MM.1S (cell line): ENCODE measurements at regions not wholly inside any gene's neighbourhood (a gene's known extent, or its start where the extent isn't known, plus 50 kb on each side); places are given as distances from the start of the nearest gene placed in this dataset.

Experiments used
- DNase-seq: peaks from one replicate; pipeline ENCODE4 v3.0.0-alpha.2; 2015
- H2AFZ ChIP-seq: fragments of 300-600 bp; sonication (generic); 2 replicates; pipeline ENCODE4 v1.6.0; 2016; ENCODE audit warnings: antibody characterized with exemption, low read length
- H3F3A ChIP-seq: fragments of 300-600 bp; sonication (generic); 2 replicates; pipeline ENCODE4 v1.6.1; 2016; ENCODE audit warnings: mild to moderate bottlenecking, antibody characterized with exemption, low read length, moderate library complexity, mixed read lengths; ENCODE audit not compliant: insufficient read depth
- H3K27ac ChIP-seq: fragments of 300-600 bp; sonication (generic); 2 replicates; pipeline ENCODE4 v1.5.1; 2016; ENCODE audit warnings: mild to moderate bottlenecking, low read length
- H3K27me3 ChIP-seq: fragments of 300-600 bp; sonication (generic); replicated peaks from 2 replicates; pipeline ENCODE4 v1.6.0; 2016; ENCODE audit warnings: low read length; ENCODE audit not compliant: insufficient read depth
- H3K36me3 ChIP-seq: fragments of 300-600 bp; sonication (generic); replicated peaks from 2 replicates; pipeline ENCODE4 v1.6.1; 2016; ENCODE audit warnings: mild to moderate bottlenecking, low read length, mixed read lengths; ENCODE audit not compliant: insufficient read depth
- H3K4me1 ChIP-seq: fragments of 300-600 bp; sonication (generic); 2 replicates; pipeline ENCODE4 v1.6.1; 2016; ENCODE audit warnings: low read length, mixed read lengths
- H3K4me2 ChIP-seq: fragments of 300-600 bp; sonication (generic); 2 replicates; pipeline ENCODE4 v1.6.0; 2016; ENCODE audit warnings: low read depth, low read length
- H3K4me3 ChIP-seq: fragments of 300-600 bp; sonication (generic); 2 replicates; pipeline ENCODE4 v1.5.1; 2016; ENCODE audit warnings: low read length, mixed read lengths
- H3K79me2 ChIP-seq: fragments of 300-600 bp; sonication (generic); 2 replicates; pipeline ENCODE4 v1.6.1; 2016; ENCODE audit warnings: mixed run types, low read length, mixed read lengths
- H3K9ac ChIP-seq: fragments of 300-600 bp; sonication (generic); 2 replicates; pipeline ENCODE4 v1.6.1; 2016; ENCODE audit warnings: low read length, mixed read lengths
- H3K9me2 ChIP-seq: fragments of 300-600 bp; sonication (generic); replicated peaks from 2 replicates; pipeline ENCODE4 v1.6.1; 2016; ENCODE audit warnings: mild to moderate bottlenecking, low read length, mixed read lengths; ENCODE audit not compliant: insufficient read depth
- H3K9me3 ChIP-seq: fragments of 300-600 bp; sonication (generic); replicated peaks from 2 replicates; pipeline ENCODE4 v1.6.1; 2016; ENCODE audit warnings: mild to moderate bottlenecking, low read length, mixed read lengths; ENCODE audit not compliant: insufficient read depth
- H4K20me1 ChIP-seq: fragments of 300-600 bp; sonication (generic); 2 replicates; pipeline ENCODE4 v1.6.1; 2016; ENCODE audit warnings: mild to moderate bottlenecking, low read length, moderate library complexity, mixed read lengths; ENCODE audit not compliant: insufficient read depth
- CTCF ChIP-seq: fragments of 300-600 bp; sonication (generic); IDR thresholded peaks from 2 replicates; pipeline ENCODE4 v1.5.1; 2016; ENCODE audit warnings: antibody characterized with exemption, low read length, mixed read lengths
- EZH2 ChIP-seq: fragments of 300-600 bp; sonication (generic); optimal IDR thresholded peaks from 2 replicates; pipeline ENCODE3; 2017; ENCODE audit warnings: low read depth, mild to moderate bottlenecking, antibody characterized with exemption, low read length, mixed read lengths
- EZH2phosphoT487 ChIP-seq: fragments of 300-600 bp; sonication (generic); IDR thresholded peaks from 2 replicates; pipeline ENCODE4 v1.6.1; 2018; ENCODE audit warnings: antibody characterized with exemption, low read length

GRCh38 chr18:73038336-73038735 is 170.5 kb upstream of the NETO1 start:
- Histone ChIP-seq H3K9me3 (no peaks in the 10 kb centered on the region), H3F3A (no peaks in the 10 kb centered on the region), H3K4me1 (no peaks in the 10 kb centered on the region), H2AFZ (no peak overlapping the region), H3K9me2 (no peaks in the 10 kb centered on the region), H3K4me3 (no peak overlapping the region), H3K9ac (no peak overlapping the region), H3K27ac (no peak overlapping the region), H3K4me2 (no peak overlapping the region), H3K36me3 (no peaks in the 10 kb centered on the region), H4K20me1 (no peaks in the 10 kb centered on the region), H3K27me3 (no peaks in the 10 kb centered on the region), H3K79me2 (no peaks in the 10 kb centered on the region)
- TF ChIP-seq EZH2phosphoT487 (no peak), CTCF (no peak), EZH2 (no peak)
- no peak for DNase-seq

GRCh38 chr18:73023975-73024374 is 156.2 kb upstream of the NETO1 start:
- no peak overlapping the region for H3K9ac ChIP-seq
- TF ChIP-seq EZH2phosphoT487 (no peak), CTCF (no peak), EZH2 (no peak)
- H3K4me3 ChIP-seq = no peak overlapping the region
- no peak overlapping the region for H2AFZ ChIP-seq
- H3K36me3 ChIP-seq = no peaks in the 10 kb centered on the region
- no peaks in the 10 kb centered on the region for H3K4me1 ChIP-seq
- no peaks in the 10 kb centered on the region for H3K79me2 ChIP-seq
- no peaks in the 10 kb centered on the region for H3F3A ChIP-seq
- no peaks in the 10 kb centered on the region for H3K27me3 ChIP-seq
- no peak overlapping the region for H3K4me2 ChIP-seq
- H3K27ac ChIP-seq = no peak overlapping the region
- H3K9me3 ChIP-seq = no peaks in the 10 kb centered on the region
- DNase-seq = no peak
- H4K20me1 ChIP-seq = no peaks in the 10 kb centered on the region
- H3K9me2 ChIP-seq = no peaks in the 10 kb centered on the region

GRCh38 chr18:73009691-73010090 is 141.9 kb upstream of the NETO1 start:
- H3K9ac ChIP-seq = no peak overlapping the region
- no peak overlapping the region for H3K4me3 ChIP-seq
- no peak for DNase-seq
- H4K20me1 ChIP-seq = no peaks in the 10 kb centered on the region
- H3K9me2 ChIP-seq = no peaks in the 10 kb centered on the region
- H3F3A ChIP-seq = no peaks in the 10 kb centered on the region
- H3K79me2 ChIP-seq = no peaks in the 10 kb centered on the region
- TF ChIP-seq EZH2 (no peak), EZH2phosphoT487 (no peak), CTCF (no peak)
- H3K27ac ChIP-seq = no peak overlapping the region
- no peaks in the 10 kb centered on the region for H3K27me3 ChIP-seq
- H3K36me3 ChIP-seq = no peaks in the 10 kb centered on the region
- no peak overlapping the region for H2AFZ ChIP-seq
- no peak overlapping the region for H3K4me2 ChIP-seq
- no peaks in the 10 kb centered on the region for H3K9me3 ChIP-seq
- no peaks in the 10 kb centered on the region for H3K4me1 ChIP-seq
